Left colon (tissue), 2 donors: ENCODE measurements at regions not wholly inside any gene's neighbourhood (a gene's known extent, or its start where the extent isn't known, plus 50 kb on each side); places are given as distances from the start of the nearest gene placed in this dataset.
A peak's percentile ranks its signal among the peaks of the same experiment; 100 is the strongest.

Source experiments
- ATAC-seq: fragments of 200-7000 bp; cut with Tn5 transposase; one replicate; pipeline ENCODE4 v1.9.1; 2020; ENCODE audit warnings: mild to moderate bottlenecking, moderate library complexity
- DNase-seq, 2 donors: peaks; one replicate each; pipeline ENCODE4 v3.0.0-alpha.2; 2020
- intact Hi-C, 2 donors: fragments of 100-400 bp; cut with DNase I in 1 of 2; cut with micrococcal nuclease in 1 of 2; formaldehyde crosslinking; loops; one replicate each; pipeline versions ENCODE4 v1.11.2 to v1.14.0; 2022; cut with DNase I, micrococcal nuclease
- donor health status: DM: no; HTN: no; CAD: no.
- donor health status: DM: yes; HTN: yes; CAD: no.

GRCh38 chr5:135137146-135137915 lies 103.3 kb upstream of the PITX1 start:
- ATAC-seq (no peak), DNase-seq (peak in 1 of 2 donors; percentile 22)
- intact Hi-C loops: no loop called here

GRCh38 chr5:135136546-135136945 lies 102.5 kb upstream of the PITX1 start:
- intact Hi-C loops: no loop called here
- no peak for DNase-seq
- no peak for ATAC-seq

GRCh38 chr5:135135530-135136226 lies 101.7 kb upstream of the PITX1 start:
- DNase-seq (peak; percentile 87 to 91), ATAC-seq (peak; percentile 55)
- intact Hi-C loops: no loop called here

- intact Hi-C loops: no loop called here
- DNase-seq (peak in 1 of 2 donors; percentile 55), ATAC-seq (peak; percentile 61)
Measured at GRCh38 chr5:135134691-135135381, 100.8 kb upstream of the PITX1 start.

GRCh38 chr5:135133698-135134515 lies 99.9 kb upstream of the PITX1 start:
- ATAC-seq (peak; percentile 84), DNase-seq (peak; percentile 76 to 92)
- intact Hi-C loops: no loop called here

GRCh38 chr5:135133181-135133580 lies 99.2 kb upstream of the PITX1 start:
- DNase-seq: no peak
- intact Hi-C loops: no loop called here
- no peak for ATAC-seq

GRCh38 chr5:135131801-135132680 lies 98.0 kb upstream of the PITX1 start:
- intact Hi-C loops: no loop called here
- ATAC-seq (no peak), DNase-seq (peak in 1 of 2 donors; percentile 25)

GRCh38 chr5:135130261-135131215 lies 96.5 kb upstream of the PITX1 start:
- intact Hi-C loops: no loop called here
- no peak for DNase-seq
- ATAC-seq: no peak

- ATAC-seq (no peak), DNase-seq (no peak)
- intact Hi-C loops: no loop called here
Measured at GRCh38 chr5:135129307-135129706, 95.3 kb upstream of the PITX1 start.

- DNase-seq: no peak
- no peak for ATAC-seq
- intact Hi-C loops: no loop called here
Measured at GRCh38 chr5:135128361-135128760, 94.3 kb upstream of the PITX1 start.

GRCh38 chr5:135127439-135128240 lies 93.6 kb upstream of the PITX1 start:
- peak; percentile 53 to 72 for DNase-seq
- ATAC-seq: peak; percentile 78
- intact Hi-C loops: no loop called here

- intact Hi-C loops: no loop called here
- peak in 1 of 2 donors; percentile 55 for DNase-seq
- peak; percentile 74 for ATAC-seq
Measured at GRCh38 chr5:135126688-135127438, 92.8 kb upstream of the PITX1 start.

GRCh38 chr5:135124724-135125123 lies 90.7 kb upstream of the PITX1 start:
- intact Hi-C loops: no loop called here
- no peak for ATAC-seq

GRCh38 chr5:135124128-135124527 lies 90.1 kb upstream of the PITX1 start:
- ATAC-seq (no peak), DNase-seq (no peak)
- intact Hi-C loops: no loop called here

More at GRCh38 chr5:135124724-135125123, 90.7 kb upstream of the PITX1 start:
- DNase-seq: no peak

GRCh38 chr5:135122797-135123196 lies 88.8 kb upstream of the PITX1 start:
- DNase-seq (no peak), ATAC-seq (no peak)
- intact Hi-C loops: no loop called here
